Fibroblast of the conjunctiva (primary cell): ENCODE measurements at regions not wholly inside any gene's neighbourhood (a gene's known extent, or its start where the extent isn't known, plus 50 kb on each side); places are given as distances from the start of the nearest gene placed in this dataset.
"Not testable (repeated sequence)": the region's sequence is repeated elsewhere in the genome, so short reads cannot be mapped to it uniquely, and the experiment has no call there.

ENCODE experiments used
- DNase-seq: peaks from one replicate; pipeline ENCODE4 v3.0.0-alpha.2; 2010; ENCODE audit warnings: low read depth

- no peak for DNase-seq
These were observed 53.5 kb downstream of the FSCB start for GRCh38 chr14:44453433-44454171.

DNA sequence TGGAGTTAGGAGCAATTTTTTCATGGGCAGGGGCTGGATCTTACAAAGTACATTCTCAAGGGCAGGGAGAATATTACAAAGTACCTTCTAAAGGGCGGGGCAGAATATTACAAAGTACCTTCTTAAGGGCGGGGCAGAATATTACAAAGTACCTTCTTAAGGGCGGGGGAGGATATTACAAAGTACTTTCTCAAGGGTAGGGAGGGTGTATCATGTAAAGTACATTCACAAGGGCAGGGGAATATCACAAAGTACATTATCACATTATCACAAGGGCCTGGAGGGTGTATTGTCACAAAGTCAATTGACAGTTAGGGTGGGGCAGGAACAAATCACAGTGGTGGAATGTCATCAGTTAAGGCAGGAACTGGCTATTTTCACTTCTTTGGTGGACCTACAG, 56.9 kb downstream of the FSCB start:
- not testable (repeated sequence) for DNase-seq

- DNase-seq: no peak
These were observed 57.4 kb downstream of the FSCB start for GRCh38 chr14:44449680-44450079.

DNA sequence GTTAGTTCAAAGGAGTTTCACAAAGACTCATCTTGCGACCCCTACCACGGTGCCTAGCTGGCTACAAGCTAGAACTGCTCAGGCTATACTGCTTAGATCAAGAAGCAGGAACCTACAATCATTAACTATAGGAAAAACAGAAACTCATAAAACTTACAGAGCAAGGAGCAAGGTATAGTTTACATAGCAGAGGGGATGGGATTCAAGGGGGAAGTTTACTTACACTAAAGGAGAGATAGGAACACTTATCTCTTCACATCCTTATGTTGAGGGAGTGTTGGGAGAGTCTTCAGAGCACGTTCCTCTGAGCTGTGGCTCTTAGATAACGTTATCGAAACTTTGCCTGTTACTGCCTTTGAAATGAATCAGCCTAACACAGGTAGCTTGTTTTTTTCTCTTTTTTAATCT, 58.1 kb downstream of the FSCB start:
- no peak for DNase-seq

DNA sequence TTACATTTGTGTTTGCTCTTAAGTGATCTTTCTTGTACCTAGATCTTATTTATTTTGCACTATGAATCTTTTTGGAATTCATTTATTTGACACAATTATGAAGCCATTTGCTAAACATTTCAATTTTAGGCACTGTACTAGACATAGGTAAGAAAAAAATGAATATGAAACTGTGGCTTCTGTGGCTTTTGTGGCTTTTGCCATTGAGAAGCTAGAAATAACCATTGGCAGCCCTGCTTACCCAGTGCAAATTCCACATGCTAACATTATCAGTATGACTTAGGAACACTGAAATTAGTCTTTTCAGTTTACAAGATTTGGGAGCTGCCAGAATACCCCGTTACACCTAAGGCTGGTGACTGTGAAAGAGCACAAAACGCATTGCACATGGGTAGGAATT, 60.1 kb downstream of the FSCB start:
- DNase-seq: no peak

DNA sequence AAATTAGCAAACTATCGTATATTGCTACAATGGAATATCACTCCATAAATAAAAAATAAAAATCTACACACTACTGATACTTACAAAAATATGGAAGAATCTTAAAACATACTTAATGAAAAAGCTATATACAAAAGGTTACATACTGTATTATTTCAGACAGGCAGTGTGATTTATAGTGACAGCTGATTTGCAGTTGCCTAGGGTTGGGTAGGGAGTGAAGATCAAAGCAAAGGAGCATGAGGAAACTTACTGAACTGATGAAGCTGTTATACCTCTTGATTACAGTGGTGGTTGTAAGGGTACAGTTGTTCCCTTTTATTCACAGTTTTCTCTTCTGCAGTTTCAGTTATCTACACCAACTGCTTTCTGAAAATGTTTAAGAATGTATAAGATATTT, 62.6 kb downstream of the FSCB start:
- DNase-seq: no peak

DNA sequence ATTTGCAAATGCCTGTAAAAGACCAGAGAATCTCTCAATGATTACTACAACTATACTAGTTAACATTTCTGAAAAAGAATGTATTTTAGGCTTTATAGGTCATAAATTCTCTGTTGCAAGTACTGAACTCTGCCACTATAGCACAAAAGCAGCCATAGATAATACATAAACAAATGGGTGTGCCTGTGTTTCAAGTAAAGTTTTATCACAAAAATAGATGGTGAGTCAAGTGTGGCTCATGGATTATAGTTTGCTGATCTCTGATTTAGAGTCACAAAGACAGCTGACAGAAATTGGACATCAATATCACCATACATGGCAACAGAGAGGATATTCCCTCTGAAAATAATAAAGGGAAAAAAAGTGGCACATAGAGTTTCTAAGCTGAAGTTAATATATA, 68.1 kb downstream of the FSCB start:
- no peak for DNase-seq

GRCh38 chr14:44438221-44438620, 68.9 kb downstream of the FSCB start:
- DNase-seq: no peak

DNA sequence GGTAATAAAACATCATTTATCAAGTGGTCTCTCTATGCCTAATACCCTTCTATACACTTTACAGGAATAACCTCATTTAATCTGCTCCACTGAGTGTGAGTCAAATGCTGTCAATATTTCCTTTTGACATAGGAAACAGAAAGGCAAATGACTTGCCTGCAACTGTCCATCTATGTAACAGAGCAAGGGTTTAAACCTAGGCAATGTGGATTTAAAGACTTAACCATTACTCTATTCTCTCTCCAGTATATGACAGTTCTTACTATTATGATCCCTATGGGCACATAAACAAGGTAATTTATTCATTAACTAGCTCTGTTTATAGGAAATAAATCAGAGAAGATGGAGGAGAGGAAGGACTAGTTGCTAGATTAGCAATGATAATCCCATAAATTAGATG, 70.6 kb downstream of the FSCB start:
- DNase-seq: no peak

- DNase-seq: no peak
These were observed 78.7 kb downstream of the FSCB start for GRCh38 chr14:44428231-44428945.

DNA sequence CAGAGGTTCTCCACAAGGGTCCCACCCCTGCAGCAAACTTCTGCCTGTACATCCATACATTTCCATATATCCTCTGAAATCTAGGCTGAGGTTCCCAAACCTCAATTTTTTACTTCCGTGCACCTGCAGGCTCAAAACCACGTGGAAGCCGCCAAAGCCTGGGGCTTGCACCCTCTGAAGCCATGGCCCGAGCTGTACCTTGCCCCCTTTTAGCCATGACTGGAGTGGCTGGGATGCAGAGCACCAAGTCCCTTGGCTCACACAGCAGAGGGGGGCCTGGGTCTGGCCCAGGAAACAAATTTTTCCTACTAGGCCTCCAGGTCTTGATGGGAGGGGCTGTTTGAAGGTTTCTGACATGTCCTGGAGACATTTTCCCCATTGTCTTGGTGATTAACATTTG, 84.4 kb downstream of the FSCB start:
- no peak for DNase-seq

DNA sequence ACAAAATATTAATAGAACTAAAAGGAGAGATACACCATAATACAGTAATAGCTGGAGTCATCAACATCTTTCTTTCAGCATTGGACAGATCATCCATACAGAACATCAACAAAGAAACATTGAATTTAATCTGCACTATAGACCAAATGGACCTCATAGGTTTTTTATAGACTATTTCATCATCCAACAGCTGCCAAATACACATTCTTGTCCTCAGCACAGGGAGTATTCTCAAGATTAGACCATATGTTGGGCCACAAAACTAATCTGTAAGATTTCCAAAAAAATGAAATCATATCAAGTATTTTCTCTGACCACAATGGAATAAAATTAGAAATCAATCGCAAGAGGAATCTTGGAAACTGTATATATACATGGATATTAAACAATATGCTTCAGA, 86.9 kb downstream of the FSCB start:
- DNase-seq: no peak

- DNase-seq: no peak
These were observed 88.2 kb downstream of the FSCB start for GRCh38 chr14:44418856-44419255.

- DNase-seq: no peak
These were observed 89.3 kb downstream of the FSCB start for GRCh38 chr14:44417809-44418208.

GRCh38 chr14:44414646-44415045, 92.4 kb downstream of the FSCB start:
- no peak for DNase-seq

- no peak for DNase-seq
These were observed 94.1 kb downstream of the FSCB start for GRCh38 chr14:44412858-44413569.

DNA sequence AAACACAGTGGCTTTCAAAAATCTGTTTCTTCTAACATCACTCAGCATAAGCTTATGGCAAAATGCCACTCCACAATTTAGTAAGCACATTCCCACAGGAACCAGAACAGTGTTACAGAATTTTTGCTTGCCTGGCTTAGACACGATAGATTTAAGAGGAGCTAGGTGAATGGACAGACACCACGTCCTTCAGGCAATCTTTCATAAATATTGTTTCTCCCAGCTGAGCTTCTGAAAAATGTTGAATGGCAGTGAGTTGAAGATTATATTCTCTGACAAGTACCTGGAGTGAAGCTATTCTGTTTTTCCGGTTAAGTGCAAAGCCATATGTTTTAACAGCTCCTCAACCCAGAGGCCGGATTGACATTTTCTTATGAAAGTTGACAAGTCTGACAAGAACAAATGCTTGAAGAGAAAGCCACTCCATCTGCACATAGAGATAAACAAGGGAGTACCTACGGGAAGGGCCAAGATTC, 102.0 kb downstream of the FSCB start:
- no peak for DNase-seq

DNA sequence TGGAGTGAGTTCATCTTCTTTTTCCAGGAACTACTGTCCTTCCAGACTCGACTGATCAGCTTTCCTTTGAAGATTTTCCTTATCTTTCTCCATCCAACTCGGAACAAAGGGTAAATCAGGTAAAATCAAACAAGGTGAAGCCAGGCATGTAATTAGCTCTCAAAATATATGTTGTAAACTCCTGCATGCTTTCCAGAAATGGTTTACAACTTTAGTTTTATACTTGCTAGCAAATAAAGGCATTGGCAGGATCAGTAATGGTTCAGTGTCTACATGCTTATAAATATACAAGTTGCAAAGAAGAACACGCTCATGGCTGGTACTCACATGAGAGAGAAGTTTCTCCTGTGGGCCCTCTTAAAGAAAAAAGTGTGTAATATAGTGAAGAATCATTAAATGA, 102.5 kb downstream of the FSCB start:
- DNase-seq: no peak

GRCh38 chr14:44404036-44404435, 103.0 kb downstream of the FSCB start:
- DNase-seq: no peak

- no peak for DNase-seq
These were observed 103.9 kb downstream of the FSCB start for GRCh38 chr14:44403193-44403592.

DNA sequence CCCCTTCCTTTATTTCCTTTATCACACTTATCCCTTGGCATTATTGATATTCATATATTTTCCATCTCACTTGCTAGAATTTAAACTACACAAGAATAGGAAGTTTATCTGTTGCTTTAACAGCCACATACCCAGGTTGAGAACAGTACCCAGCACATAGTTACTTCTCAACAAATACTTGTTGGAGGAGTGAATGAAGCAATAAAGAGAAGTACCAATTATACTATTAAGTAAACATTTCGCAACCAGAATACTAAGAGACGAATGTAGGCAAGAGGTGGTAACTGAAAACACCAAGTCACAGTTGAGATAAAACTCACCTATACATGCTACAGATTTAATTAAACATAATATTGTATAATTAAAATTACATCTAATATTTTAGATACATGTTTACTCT, 110.9 kb downstream of the FSCB start:
- DNase-seq: no peak

- no peak for DNase-seq
These were observed 114.1 kb downstream of the FSCB start for GRCh38 chr14:44392984-44393383.

DNA sequence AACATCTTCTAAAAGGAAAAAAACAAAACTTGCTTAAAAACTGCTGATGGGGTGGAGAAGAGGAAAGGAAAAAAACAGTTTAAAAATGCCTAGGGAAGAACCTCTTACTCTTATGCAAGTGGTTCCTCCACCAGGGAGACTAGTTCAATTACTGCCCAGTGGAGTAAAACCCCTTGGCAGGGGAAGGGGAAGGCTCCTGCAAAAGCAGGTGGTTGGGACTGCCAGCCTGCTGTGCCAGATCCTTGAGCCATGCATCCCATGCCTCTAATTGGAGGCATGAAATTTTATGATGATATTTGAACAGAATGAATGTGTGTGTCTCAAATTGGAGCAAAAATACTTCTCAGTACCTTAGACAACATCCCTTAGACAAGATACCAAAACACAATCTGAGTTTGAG, 118.8 kb downstream of the FSCB start:
- DNase-seq: no peak
